ENCODE measurements at regions not wholly inside any gene's neighbourhood (a gene's known extent, or its start where the extent isn't known, plus 50 kb on each side); places are given as distances from the start of the nearest gene placed in this dataset.

GRCh38 chr6:21537637-21538036 lies 55.9 kb upstream of the SOX4 start:
- Histone ChIP-seq H3K4me3 (ENCODE audit: low read depth, low read length) (no peak overlapping the region), H3K27ac (no peak overlapping the region), H3K9me3 (ENCODE audit: severe bottlenecking) (no peaks in the 10 kb centered on the region), H3K36me3 (no peaks in the 10 kb centered on the region), H3K27me3 (ENCODE audit: insufficient read depth, low read depth, severe bottlenecking) (no peaks in the 10 kb centered on the region)
- no peak for DNase-seq
- TF ChIP-seq, protein P1, sequence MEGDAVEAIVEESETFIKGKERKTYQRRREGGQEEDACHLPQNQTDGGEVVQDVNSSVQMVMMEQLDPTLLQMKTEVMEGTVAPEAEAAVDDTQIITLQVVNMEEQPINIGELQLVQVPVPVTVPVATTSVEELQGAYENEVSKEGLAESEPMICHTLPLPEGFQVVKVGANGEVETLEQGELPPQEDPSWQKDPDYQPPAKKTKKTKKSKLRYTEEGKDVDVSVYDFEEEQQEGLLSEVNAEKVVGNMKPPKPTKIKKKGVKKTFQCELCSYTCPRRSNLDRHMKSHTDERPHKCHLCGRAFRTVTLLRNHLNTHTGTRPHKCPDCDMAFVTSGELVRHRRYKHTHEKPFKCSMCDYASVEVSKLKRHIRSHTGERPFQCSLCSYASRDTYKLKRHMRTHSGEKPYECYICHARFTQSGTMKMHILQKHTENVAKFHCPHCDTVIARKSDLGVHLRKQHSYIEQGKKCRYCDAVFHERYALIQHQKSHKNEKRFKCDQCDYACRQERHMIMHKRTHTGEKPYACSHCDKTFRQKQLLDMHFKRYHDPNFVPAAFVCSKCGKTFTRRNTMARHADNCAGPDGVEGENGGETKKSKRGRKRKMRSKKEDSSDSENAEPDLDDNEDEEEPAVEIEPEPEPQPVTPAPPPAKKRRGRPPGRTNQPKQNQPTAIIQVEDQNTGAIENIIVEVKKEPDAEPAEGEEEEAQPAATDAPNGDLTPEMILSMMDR (IDR thresholded peaks at IDR 0.05; ENCODE audit: low read depth, low read length) = no peak

DNA sequence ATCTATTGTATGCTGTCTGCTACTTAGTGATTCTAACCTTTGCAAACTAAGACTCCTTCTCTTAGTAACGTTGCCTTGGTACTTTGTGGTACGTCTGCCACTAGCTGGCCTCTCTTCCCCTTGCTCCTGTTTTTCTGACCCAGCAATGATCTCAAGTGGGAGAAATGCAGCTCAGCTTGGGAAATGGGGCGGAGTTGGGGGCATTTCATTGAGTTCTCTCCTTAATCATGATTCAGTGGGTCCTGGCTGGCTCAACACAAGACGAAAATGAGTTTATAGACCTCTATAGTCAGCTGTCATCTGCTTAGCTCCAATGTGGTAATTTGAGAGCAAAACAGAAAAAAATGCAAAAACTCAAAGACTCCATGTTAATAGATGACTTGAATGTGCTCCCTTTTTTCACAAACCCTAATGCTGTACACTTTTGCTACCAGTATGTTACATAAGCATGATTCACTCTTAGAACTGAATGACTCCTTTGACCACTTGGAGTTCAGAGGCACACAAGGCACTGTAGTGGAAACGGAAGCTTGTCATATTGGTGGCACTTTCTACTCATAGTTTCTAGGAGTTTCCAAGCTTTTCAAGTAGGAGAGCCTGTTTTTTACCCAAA lies 55.3 kb upstream of the SOX4 start:
- DNase-seq = no peak
- Histone ChIP-seq H3K36me3 (no peaks in the 10 kb centered on the region), H3K27me3 (ENCODE audit: insufficient read depth, low read depth, severe bottlenecking) (no peaks in the 10 kb centered on the region)

DNA sequence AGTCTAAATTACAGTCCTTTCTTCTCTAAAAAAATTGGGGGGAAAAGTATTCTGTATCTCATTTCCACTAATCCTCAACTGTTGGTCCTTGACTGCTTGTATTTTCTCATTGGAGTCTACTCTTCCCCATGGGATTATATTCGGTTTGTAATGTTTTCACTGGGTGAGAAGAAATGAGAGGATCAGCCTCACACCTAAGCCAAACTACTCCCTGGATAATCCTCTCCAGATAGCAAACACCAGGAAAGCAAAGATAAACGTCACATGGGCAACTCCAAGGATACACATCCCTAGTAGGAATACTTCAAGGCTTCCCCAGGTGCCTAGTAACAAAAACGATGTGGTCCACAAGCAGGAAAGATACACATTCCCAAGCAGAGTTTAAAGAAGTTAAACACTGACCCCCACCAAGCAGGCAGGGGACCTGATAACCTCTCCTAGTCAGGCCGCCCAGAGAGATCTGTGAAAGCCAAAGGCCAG lies 53.9 kb upstream of the SOX4 start:
- Histone ChIP-seq H3K36me3 (no peaks in the 10 kb centered on the region), H3K27me3 (ENCODE audit: insufficient read depth, low read depth, severe bottlenecking) (no peaks in the 10 kb centered on the region), H3K9me3 (ENCODE audit: severe bottlenecking) (no peaks in the 10 kb centered on the region), H3K4me3 (ENCODE audit: low read depth, low read length) (no peak overlapping the region), H3K27ac (no peak overlapping the region)
- DNase-seq = peak; percentile 41
- TF ChIP-seq, protein P1 (IDR thresholded peaks at IDR 0.05; ENCODE audit: low read depth, low read length) = no peak

More for the DNA sequence above, 55.3 kb upstream of the SOX4 start:
- TF ChIP-seq, protein P1 (IDR thresholded peaks at IDR 0.05; ENCODE audit: low read depth, low read length) = no peak
- Histone ChIP-seq H3K9me3 (ENCODE audit: severe bottlenecking) (no peaks in the 10 kb centered on the region), H3K27ac (no peak overlapping the region), H3K4me3 (ENCODE audit: low read depth, low read length) (no peak overlapping the region)

All from WERI-Rb-1 (cell line).